HepG2 (cell line): ENCODE measurements at regions not wholly inside any gene's neighbourhood (a gene's known extent, or its start where the extent isn't known, plus 50 kb on each side); places are given as distances from the start of the nearest gene placed in this dataset.

Source experiments
- ATAC-seq: fragments of 200-7000 bp; cut with Tn5 transposase; 3 replicates; pipeline ENCODE4 v1.9.1; 2020; ENCODE audit warnings: mild to moderate bottlenecking, moderate library complexity
- BruUV-seq: library from RNA; stranded (reverse); fragments of 400-500 nt; replicated peaks from 2 replicates; lab custom pipeline; 2021; lab: Mats Ljungman, UMichigan
- CTCF ChIA-PET: fragments of 300-600 bp; formaldehyde crosslinking; extraction: SDS; loops from one replicate; lab custom pipeline; 2021; ENCODE audit warnings: low total read pairs, inconsistent platforms, low intra/inter-chr PET ratio; lab: Yijun Ruan, JAX
- POLR2A ChIA-PET: fragments of 350-600 bp; sonication (Branson Sonifier 250); formaldehyde crosslinking; loops from one replicate; lab custom pipeline; 2020; ENCODE audit warnings: antibody characterized with exemption, inconsistent platforms; lab: Yijun Ruan, JAX
- DNase-seq: peaks from one replicate; pipeline ENCODE4 v3.0.0-alpha.2; 2015; ENCODE audit warnings: low spot score
- FAIRE-seq: peaks from 3 replicates; lab custom pipeline; 2011; peaks lifted over from hg19 to GRCh38; lab: Jason Lieb, UNC
- H2AFZ ChIP-seq: one replicate; pipeline ENCODE4 v1.6.1; 2011; ENCODE audit warnings: low read length, inconsistent platforms
- H3K27ac ChIP-seq: fragments of 300-600 bp; 3 replicates; pipeline ENCODE4 v1.8.0; 2011; ENCODE audit warnings: mixed run types, mild to moderate bottlenecking, mixed read lengths, low read length, inconsistent platforms; ENCODE audit not compliant: insufficient read depth; ENCODE audit errors: extremely low read length
- H3K27me3 ChIP-seq, 2 experiments: fragments of 200-600 bp in 1 of 2; 2 replicates in 1 of 2; 3 replicates in 1 of 2; pipeline versions ENCODE4 v1.6.0 to v1.8.0; 2011; ENCODE audit warnings: low read length in 2 of 2, mild to moderate bottlenecking in 2 of 2, moderate library complexity in 2 of 2, inconsistent platforms in 1 of 2; ENCODE audit not compliant: insufficient read depth in 2 of 2, control insufficient read depth in 1 of 2
- H3K36me3 ChIP-seq, 2 experiments: fragments of 200-600 bp in 1 of 2; replicated peaks in 1 of 2; 2 replicates in 1 of 2; 3 replicates in 1 of 2; pipeline versions ENCODE4 v1.5.1 to v1.8.0; 2011; ENCODE audit warnings: low read length in 2 of 2, inconsistent platforms in 1 of 2; ENCODE audit not compliant: insufficient read depth in 2 of 2, control insufficient read depth in 1 of 2
- H3K4me1 ChIP-seq: 2 replicates; pipeline ENCODE4 v1.5.1; 2012; ENCODE audit warnings: low read length, inconsistent platforms; ENCODE audit not compliant: insufficient read depth
- H3K4me2 ChIP-seq: 2 replicates; pipeline ENCODE4 v1.6.0; 2011; ENCODE audit warnings: low read depth, low read length, inconsistent platforms
- H3K4me3 ChIP-seq, 3 experiments: fragments of 200-600 bp in 1 of 3; sonication (generic), shearing (Covaris generic) in 1 of 3; replicated peaks in 1 of 3; 2 replicates each; pipeline ENCODE4 v1.5.1; 2011 to 2016; ENCODE audit warnings: low read length in 3 of 3, inconsistent platforms in 2 of 3, low read depth in 2 of 3, mild to moderate bottlenecking in 2 of 3, control low read depth in 1 of 3, mixed read lengths in 1 of 3; ENCODE audit not compliant: insufficient read depth in 1 of 3
- H3K79me2 ChIP-seq: one replicate; pipeline ENCODE4 v1.6.1; 2011; ENCODE audit warnings: low read length, inconsistent platforms; ENCODE audit not compliant: insufficient read depth
- H3K9ac ChIP-seq: 2 replicates; pipeline ENCODE4 v1.6.0; 2011; ENCODE audit warnings: mild to moderate bottlenecking, low read depth, low read length, inconsistent platforms; ENCODE audit not compliant: insufficient read depth
- H3K9me3 ChIP-seq: 2 replicates; pipeline ENCODE4 v1.5.1; 2012; ENCODE audit warnings: mild to moderate bottlenecking, low read length
- H4K20me1 ChIP-seq: 2 replicates; pipeline ENCODE4 v1.6.0; 2011; ENCODE audit warnings: inconsistent platforms, mild to moderate bottlenecking, low read length, moderate library complexity; ENCODE audit not compliant: insufficient read depth
- ATF1 ChIP-seq: IDR thresholded peaks from 2 replicates; pipeline ENCODE4 v1.6.1; 2016; ENCODE audit warnings: mild to moderate bottlenecking, control low read depth
- JUND ChIP-seq: sonication (generic); formaldehyde crosslinking; IDR thresholded peaks from 2 replicates; pipeline ENCODE4 v1.8.0; 2022; ENCODE audit warnings: mild to moderate bottlenecking, missing genetic modification reagents
- SMC3 ChIP-seq: IDR thresholded peaks from 2 replicates; pipeline ENCODE4 v1.6.1; 2011; ENCODE audit warnings: low read length, improper control_type of control experiment
- TBL1XR1 ChIP-seq: fragments of 150-350 bp; IDR thresholded peaks from 2 replicates; pipeline ENCODE4 v1.6.1; 2014; ENCODE audit warnings: borderline replicate concordance, low read length; ENCODE audit not compliant: partially characterized antibody
- ZBTB38 ChIP-seq: sonication (generic); formaldehyde crosslinking; IDR thresholded peaks from 2 replicates; pipeline ENCODE4 v1.5.1; 2020; ENCODE audit warnings: mild to moderate bottlenecking, missing genetic modification reagents
- ZMYM2 ChIP-seq: sonication (generic); formaldehyde crosslinking; IDR thresholded peaks from 2 replicates; pipeline ENCODE4 v1.8.0; 2022; ENCODE audit warnings: mild to moderate bottlenecking, missing genetic modification reagents
- ZNF333 ChIP-seq: sonication (generic); formaldehyde crosslinking; IDR thresholded peaks from 2 replicates; pipeline ENCODE4 v1.4.0; 2020; ENCODE audit warnings: mild to moderate bottlenecking, missing genetic modification reagents, borderline replicate concordance
- ZNF557 ChIP-seq: sonication (generic); formaldehyde crosslinking; IDR thresholded peaks from 2 replicates; pipeline ENCODE4 v1.4.0; 2020; ENCODE audit warnings: missing genetic modification reagents
- ZNF598 ChIP-seq: sonication (generic); formaldehyde crosslinking; IDR thresholded peaks from 2 replicates; pipeline ENCODE4 v1.5.1; 2020; ENCODE audit warnings: mild to moderate bottlenecking, missing genetic modification reagents, borderline replicate concordance
- ZNF800 ChIP-seq: sonication (generic); formaldehyde crosslinking; IDR thresholded peaks from 2 replicates; pipeline ENCODE4 v1.4.0; 2020; ENCODE audit warnings: missing genetic modification reagents
- WGBS: methylation state at CpG from one replicate; pipeline ENCODE4 v1.1.6; 2017; ENCODE audit warnings: low lambda C conversion rate; 5-methylcytosine and 5-hydroxymethylcytosine counted together
- in situ Hi-C: cut with HindIII; loops from 2 replicates; pipeline ENCODE4 v1.10.0; 2017; ENCODE audit warnings: low pct_unique_long_range_greater_than_20kb; ENCODE audit not compliant: extremely low pct_ligation_motif_present
- intact Hi-C: fragments of 100-400 bp; cut with micrococcal nuclease; formaldehyde crosslinking; loops from one replicate; pipeline ENCODE4 v1.10.0; 2022; ENCODE audit not compliant: unreplicated experiment
- TF ChIP-seq, protein P1 (sequence below): fragments of 450-650 bp; IDR thresholded peaks from 2 replicates; pipeline ENCODE4 v1.6.1; 2017
- TF ChIP-seq, protein P2 (sequence below): sonication (generic); formaldehyde crosslinking; IDR thresholded peaks from 2 replicates; pipeline ENCODE4 v1.4.0; 2020; ENCODE audit warnings: mild to moderate bottlenecking, missing genetic modification reagents
- TF ChIP-seq, protein P3 (sequence below): sonication (generic); formaldehyde crosslinking; IDR thresholded peaks from 2 replicates; pipeline ENCODE4 v1.9.0; 2022; ENCODE audit warnings: missing genetic modification reagents, mild to moderate bottlenecking, borderline replicate concordance
- TF ChIP-seq, protein P4 (sequence below): sonication (generic); formaldehyde crosslinking; IDR thresholded peaks from 2 replicates; pipeline ENCODE4 v1.4.0; 2020; ENCODE audit warnings: missing genetic modification reagents, borderline replicate concordance
- TF ChIP-seq, protein P5 (sequence below): sonication (generic); formaldehyde crosslinking; IDR thresholded peaks from 2 replicates; pipeline ENCODE4 v1.4.0; 2020; ENCODE audit warnings: mild to moderate bottlenecking, missing genetic modification reagents

DNA sequence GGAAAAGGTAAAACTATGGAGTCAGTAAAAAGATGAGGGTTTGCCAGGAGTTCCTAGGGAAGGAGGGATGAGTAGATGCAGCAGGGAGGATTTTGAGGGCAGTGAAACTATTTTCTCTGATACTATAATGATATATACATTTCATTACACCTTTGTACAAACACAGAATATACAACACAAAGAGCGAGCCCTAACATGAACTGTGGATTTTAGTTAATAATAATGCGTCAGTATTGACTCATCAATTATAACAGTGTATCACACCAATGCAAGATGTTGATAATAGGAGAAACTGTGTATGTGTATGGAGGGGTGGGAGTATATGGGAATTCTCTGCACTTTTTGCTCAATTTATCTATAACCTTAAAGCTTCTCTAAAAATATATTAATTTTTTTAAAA, 404.3 kb upstream of the NOVA1 start:
- Histone ChIP-seq H3K4me3 (no peak overlapping the region), H3K27ac (no peak overlapping the region), H3K36me3 (no peaks in the 10 kb centered on the region), H3K4me1 (no peaks in the 10 kb centered on the region), H3K27me3 (no peaks in the 10 kb centered on the region), H3K9ac (no peak overlapping the region), H3K9me3 (peaks cover 93% of the 10 kb centered on the region), H3K4me2 (no peak overlapping the region), H3K79me2 (no peaks in the 10 kb centered on the region), H2AFZ (no peak overlapping the region), H4K20me1 (no peaks in the 10 kb centered on the region)
- ATAC-seq (no peak), DNase-seq (no peak), FAIRE-seq (no peak)
- ChIA-PET CTCF (no interaction called here), POLR2A (no interaction called here)
- WGBS, result 34% methylated on average over 2 of the region's 2 CpGs
- BruUV-seq, result no TSS peak
- intact Hi-C loops (no loop called here), in situ Hi-C loops (no loop called here)
- TF ChIP-seq JUND (CRISPR knock-in tag) (no peak), SMC3 (no peak), ZMYM2 (no peak), TBL1XR1 (no peak), ZNF557 (CRISPR knock-in tag) (no peak), ZNF800 (CRISPR knock-in tag) (no peak), ZNF333 (CRISPR knock-in tag) (no peak), ZNF598 (CRISPR knock-in tag) (no peak), ATF1 (CRISPR knock-in tag) (no peak), ZBTB38 (no peak)
- TF ChIP-seq, protein P1, sequence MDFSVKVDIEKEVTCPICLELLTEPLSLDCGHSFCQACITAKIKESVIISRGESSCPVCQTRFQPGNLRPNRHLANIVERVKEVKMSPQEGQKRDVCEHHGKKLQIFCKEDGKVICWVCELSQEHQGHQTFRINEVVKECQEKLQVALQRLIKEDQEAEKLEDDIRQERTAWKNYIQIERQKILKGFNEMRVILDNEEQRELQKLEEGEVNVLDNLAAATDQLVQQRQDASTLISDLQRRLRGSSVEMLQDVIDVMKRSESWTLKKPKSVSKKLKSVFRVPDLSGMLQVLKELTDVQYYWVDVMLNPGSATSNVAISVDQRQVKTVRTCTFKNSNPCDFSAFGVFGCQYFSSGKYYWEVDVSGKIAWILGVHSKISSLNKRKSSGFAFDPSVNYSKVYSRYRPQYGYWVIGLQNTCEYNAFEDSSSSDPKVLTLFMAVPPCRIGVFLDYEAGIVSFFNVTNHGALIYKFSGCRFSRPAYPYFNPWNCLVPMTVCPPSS, result no peak
- TF ChIP-seq, protein P2, sequence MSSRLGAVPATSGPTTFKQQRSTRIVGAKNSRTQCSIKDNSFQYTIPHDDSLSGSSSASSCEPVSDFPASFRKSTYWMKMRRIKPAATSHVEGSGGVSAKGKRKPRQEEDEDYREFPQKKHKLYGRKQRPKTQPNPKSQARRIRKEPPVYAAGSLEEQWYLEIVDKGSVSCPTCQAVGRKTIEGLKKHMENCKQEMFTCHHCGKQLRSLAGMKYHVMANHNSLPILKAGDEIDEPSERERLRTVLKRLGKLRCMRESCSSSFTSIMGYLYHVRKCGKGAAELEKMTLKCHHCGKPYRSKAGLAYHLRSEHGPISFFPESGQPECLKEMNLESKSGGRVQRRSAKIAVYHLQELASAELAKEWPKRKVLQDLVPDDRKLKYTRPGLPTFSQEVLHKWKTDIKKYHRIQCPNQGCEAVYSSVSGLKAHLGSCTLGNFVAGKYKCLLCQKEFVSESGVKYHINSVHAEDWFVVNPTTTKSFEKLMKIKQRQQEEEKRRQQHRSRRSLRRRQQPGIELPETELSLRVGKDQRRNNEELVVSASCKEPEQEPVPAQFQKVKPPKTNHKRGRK (CRISPR knock-in tag), result no peak
- TF ChIP-seq, protein P3, sequence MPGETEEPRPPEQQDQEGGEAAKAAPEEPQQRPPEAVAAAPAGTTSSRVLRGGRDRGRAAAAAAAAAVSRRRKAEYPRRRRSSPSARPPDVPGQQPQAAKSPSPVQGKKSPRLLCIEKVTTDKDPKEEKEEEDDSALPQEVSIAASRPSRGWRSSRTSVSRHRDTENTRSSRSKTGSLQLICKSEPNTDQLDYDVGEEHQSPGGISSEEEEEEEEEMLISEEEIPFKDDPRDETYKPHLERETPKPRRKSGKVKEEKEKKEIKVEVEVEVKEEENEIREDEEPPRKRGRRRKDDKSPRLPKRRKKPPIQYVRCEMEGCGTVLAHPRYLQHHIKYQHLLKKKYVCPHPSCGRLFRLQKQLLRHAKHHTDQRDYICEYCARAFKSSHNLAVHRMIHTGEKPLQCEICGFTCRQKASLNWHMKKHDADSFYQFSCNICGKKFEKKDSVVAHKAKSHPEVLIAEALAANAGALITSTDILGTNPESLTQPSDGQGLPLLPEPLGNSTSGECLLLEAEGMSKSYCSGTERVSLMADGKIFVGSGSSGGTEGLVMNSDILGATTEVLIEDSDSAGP (CRISPR knock-in tag), result no peak
- TF ChIP-seq, protein P4, sequence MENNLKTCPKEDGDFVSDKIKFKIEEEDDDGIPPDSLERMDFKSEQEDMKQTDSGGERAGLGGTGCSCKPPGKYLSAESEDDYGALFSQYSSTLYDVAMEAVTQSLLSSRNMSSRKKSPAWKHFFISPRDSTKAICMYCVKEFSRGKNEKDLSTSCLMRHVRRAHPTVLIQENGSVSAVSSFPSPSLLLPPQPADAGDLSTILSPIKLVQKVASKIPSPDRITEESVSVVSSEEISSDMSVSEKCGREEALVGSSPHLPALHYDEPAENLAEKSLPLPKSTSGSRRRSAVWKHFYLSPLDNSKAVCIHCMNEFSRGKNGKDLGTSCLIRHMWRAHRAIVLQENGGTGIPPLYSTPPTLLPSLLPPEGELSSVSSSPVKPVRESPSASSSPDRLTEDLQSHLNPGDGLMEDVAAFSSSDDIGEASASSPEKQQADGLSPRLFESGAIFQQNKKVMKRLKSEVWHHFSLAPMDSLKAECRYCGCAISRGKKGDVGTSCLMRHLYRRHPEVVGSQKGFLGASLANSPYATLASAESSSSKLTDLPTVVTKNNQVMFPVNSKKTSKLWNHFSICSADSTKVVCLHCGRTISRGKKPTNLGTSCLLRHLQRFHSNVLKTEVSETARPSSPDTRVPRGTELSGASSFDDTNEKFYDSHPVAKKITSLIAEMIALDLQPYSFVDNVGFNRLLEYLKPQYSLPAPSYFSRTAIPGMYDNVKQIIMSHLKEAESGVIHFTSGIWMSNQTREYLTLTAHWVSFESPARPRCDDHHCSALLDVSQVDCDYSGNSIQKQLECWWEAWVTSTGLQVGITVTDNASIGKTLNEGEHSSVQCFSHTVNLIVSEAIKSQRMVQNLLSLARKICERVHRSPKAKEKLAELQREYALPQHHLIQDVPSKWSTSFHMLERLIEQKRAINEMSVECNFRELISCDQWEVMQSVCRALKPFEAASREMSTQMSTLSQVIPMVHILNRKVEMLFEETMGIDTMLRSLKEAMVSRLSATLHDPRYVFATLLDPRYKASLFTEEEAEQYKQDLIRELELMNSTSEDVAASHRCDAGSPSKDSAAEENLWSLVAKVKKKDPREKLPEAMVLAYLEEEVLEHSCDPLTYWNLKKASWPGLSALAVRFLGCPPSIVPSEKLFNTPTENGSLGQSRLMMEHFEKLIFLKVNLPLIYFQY (CRISPR knock-in tag), result no peak
- TF ChIP-seq, protein P5, sequence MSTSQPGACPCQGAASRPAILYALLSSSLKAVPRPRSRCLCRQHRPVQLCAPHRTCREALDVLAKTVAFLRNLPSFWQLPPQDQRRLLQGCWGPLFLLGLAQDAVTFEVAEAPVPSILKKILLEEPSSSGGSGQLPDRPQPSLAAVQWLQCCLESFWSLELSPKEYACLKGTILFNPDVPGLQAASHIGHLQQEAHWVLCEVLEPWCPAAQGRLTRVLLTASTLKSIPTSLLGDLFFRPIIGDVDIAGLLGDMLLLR (CRISPR knock-in tag), result no peak
